TTC549 (cell line): ENCODE measurements at regions not wholly inside any gene's neighbourhood (a gene's known extent, or its start where the extent isn't known, plus 50 kb on each side); places are given as distances from the start of the nearest gene placed in this dataset.

Source experiments
- FAIRE-seq: peaks from 2 replicates; lab custom pipeline; 2012; peaks lifted over from hg19 to GRCh38; lab: Jason Lieb, UNC

DNA sequence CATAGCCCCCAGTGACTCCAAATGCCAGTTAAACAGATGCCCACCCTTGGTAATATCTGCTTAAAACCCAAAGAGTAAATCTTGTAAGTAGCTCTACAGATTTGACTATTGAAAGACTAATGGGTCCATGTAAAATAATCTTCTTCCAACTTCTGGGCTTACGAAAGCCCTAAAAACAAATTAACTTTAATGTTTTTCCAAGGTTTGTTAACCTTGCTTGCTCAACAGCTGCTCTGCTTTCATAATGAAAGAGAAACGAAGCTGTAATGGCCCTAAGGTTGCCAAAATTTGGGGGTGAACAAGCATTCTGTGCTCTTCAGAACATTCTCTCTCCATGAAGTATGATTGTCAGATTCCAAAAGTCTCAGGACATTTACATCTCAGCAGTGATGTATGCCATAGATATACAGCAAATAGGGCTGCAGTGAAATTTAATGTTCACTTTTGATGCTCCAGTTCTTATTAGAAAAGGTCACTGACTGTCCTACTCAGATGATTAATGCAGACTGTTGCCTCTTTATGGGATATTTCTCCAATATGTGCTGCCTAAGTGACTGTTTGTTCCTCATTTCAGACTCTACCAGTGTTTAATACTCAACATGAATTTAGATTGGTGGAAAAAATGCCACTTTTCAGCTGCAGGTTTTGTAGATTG is 436.3 kb upstream of the CHST9 start:
- FAIRE-seq: no peak

DNA sequence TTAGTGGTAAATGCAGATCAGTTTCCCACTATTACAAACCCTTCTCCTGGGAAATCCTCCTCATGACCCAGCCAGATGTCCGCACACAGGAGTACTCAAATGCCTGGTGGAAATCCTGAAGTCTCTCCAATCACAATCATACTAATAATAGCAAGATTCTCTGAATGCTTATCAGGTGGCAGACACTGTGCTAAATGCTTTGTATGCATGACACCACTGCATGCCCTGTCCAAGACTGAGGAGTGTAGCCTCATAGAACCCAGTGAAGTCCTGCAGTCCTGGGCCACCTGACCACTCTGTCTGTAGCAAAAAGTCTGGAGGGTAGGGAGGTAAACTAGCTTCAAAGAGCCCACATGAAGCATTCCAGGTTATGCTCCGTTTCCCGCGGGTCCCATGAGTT is 434.8 kb upstream of the CHST9 start:
- no peak for FAIRE-seq

DNA sequence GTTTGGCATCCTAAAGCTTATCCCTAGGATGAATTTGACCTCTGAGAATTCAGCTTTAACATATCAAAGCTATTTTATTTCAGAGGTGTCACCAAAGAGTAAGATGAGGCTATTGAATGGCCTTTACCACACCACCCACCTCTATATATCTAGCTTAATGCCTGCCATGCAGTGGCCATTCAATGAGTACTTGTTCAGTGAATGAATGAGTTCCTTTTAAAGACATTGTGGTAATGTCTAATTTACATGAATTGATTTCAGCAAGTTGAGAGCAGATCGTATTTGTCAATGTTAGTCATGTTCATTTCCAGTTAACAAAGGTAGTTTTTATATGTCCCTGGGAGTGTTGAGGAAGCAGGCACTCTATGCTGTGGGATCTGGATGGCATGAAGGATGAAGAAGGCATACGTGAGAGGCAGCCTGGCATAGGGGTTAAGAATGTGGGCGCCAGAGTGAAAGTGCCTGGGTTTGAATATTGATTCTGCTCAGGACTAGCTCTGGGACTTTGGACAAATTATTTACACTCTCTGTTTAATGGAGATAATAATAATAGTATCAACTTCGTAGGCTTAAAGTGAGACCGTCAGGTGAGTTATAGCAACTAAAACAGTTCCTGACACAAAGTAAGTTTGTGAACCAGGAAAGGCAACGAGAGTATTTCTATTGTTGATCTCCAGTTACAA is 434.1 kb upstream of the CHST9 start:
- no peak for FAIRE-seq

DNA sequence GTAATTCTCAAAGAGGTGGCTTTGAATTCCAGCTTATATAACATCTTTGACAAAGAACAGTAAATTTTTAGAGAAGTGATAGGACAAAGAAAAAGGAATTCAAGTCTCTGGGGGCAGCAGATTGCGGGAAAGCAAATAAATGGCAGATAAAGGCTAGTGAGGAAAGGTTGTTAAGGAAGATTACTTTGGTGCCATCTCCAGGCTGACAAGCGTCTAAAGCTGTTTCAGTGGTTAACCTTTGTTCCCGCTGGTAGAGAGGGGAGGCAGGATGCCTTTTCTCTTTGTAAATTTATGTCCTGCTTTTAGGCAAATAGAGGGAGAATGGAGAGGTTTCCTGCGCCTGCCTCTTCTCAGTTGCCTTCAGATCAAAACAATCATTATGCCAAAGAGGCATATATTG is 431.2 kb upstream of the CHST9 start:
- FAIRE-seq: no peak

DNA sequence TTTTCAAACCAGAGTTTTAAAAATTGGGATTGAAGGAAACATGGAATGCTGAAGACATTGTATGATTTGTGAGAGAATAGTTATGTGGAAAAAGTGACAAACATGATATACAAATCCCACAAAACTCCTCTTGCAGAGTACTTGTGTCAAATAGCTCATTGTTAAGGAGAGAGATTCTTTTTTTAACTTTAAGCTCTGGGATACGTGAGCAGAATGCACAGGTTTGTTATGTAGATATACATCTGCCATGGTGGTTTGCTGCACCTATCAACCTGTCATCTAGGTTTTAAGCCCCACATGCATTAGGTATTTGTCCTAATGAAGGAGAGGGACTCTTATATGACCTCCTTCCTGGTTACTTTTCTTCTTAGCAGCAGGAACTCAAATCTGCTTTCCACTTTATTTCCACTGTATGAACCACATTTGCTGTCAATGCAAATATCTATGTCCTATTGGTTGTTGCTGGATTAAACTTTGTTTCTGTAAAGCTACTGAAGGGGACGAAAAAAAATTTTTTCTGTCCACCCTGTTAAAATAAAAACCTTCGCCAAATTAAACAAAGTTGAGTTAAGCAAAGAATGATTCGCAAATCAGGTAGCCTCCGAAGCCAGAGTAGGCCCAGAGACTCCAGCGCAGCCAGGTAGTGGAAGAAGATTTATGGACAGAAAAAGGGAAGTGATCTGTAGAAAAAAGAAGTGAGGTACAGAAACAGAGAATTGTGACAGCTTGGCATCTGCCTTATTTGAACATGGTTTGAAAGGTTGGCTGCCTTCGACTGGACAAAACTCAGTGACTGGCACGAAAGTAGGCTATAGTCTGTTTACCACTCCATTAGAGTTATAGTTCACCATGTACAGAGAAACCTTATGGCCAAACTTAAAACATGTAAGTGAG is 430.1 kb upstream of the CHST9 start:
- no peak for FAIRE-seq

DNA sequence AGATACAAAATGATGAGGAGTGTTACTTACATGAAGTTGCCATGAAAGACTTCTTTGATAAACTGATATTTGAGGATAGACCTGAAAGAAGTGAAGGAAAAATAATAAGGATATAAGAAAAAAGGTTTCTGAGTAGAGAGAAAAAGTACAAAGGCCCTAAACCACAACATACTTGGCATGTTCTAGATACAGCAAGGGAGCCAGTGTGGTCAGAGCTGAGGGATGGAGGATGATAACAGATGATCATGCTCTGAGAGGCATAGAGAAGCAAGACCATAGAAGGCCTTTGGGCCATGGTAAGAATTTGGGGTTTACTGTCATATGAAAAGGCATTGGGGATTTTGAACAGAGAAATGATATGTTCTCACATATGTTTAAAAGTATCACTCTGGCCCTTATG is 424.1 kb upstream of the CHST9 start:
- FAIRE-seq: no peak

DNA sequence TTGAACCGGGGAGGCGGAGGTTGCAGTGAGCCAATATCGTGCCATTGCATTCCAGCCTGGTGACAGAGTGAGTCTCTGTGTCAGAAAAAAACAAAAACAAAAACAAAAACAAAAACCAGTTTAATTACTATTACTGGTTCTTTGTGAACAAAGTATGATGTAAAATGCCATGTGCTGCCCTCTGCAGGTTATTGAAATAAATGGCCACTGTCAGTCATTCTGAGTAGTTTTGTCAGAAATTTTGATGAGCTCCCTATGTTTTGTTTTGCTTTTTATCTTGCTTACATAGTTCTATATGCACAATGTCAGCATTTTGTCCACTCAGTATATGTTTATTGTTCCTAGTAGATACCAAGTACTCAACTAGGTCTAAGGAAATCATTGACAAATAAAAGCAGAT is 423.6 kb upstream of the CHST9 start:
- FAIRE-seq: no peak

DNA sequence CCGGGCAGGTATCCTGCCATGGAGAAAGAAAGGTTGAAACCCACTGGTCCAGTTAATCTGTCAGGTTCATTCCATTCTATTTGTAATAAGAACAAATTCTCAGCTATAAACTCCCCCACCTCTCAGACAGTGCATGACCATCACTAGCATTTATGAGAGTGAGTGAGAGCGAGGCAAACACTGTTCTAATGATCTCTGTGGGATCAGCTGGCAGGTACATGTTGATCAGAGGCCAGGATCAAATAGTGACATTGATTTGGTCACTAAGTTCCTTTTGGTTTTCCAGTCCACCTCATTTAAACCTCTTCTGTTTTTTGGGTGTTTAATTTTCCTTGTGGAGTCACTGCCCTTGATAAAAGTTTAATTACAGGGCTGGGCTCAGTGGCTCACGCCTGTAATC is 423.1 kb upstream of the CHST9 start:
- no peak for FAIRE-seq

DNA sequence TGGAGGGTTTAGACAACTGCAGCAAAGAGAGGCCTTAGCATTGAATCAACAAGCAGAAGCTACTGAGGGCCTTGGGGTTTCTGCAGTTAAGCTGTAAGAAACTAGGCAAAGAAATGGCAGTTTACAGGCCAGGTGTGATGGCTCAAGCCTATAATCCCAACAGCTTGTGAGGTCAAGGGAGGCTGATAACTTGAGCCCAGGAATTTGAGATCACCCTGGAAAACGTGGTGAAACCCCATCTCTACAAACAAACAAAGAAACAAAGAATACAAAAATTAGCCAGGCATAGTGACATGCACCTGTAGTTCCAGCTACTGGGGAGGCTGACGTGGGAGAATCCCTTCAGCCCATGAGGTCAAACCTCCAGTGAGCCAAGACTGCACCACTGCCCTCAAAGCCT is 421.6 kb upstream of the CHST9 start:
- no peak for FAIRE-seq

DNA sequence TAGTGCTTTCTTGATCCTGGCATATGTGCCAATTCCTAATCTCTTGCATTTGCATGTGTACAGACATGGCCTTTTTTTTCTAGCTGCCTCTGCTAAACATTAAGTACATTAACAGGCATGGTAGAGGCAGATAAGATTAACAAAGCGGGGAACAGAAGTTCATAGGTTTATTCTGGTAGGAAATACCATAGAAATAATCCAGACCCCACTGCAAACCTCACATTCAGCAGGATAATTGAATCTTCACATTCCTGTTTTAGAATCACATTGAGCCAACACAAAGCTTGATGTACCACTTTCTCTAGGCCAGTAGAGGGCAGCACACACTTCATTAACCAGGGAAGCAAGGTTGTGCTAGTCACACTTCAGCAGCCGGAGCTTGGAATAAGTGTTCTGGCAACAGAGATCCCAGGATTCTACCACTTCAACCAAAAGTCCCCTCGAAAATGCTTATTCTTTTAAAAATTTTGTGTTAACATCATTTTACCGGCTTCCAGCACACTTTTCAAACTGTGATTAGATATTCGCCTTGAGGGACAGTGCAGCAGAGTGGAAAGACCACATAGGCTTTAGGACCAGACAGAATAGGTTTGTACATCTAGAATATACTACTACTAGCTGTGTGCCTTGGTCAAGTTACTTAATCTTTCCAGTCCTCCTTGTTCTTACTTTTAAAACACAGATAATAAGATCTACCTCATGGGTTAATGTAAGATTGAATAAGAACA is 420.2 kb upstream of the CHST9 start:
- peak; percentile 83 for FAIRE-seq

DNA sequence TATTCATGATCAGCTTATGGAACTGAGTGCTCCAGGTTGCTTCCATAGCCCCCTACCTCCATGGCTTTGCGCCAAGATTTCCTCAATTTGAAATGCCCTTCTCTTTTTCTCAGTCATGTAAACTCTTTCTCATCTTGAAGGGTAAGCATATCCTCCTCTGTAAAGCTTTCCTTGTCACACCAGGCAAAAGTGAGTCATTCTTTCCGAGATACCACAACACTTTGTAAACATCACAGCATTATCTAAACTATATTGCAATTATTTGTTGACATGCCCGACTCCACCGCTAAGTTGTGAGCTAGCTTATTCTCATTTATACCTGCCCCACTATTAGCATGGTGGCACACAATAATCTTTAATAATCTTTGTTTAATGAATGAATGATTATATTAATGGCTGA is 419.5 kb upstream of the CHST9 start:
- FAIRE-seq: no peak

DNA sequence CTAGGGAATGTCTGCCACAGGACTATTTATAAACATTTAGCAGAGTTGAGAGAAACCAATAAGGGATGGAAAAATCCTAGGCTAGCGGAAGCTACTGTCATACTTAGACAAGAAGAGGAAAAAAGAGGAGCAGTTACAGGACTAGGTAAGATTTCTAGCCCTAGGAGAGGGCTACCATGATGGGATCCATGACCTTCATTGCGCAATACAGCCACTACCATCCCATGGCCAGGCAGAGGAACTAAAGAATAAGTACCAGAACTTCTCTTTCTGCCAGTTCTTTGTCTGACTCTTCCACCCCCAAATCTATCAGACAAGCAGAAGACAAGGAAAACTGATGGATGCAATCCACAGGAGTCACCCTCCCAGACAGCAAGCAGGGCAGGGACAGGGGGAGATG is 417.0 kb upstream of the CHST9 start:
- no peak for FAIRE-seq

DNA sequence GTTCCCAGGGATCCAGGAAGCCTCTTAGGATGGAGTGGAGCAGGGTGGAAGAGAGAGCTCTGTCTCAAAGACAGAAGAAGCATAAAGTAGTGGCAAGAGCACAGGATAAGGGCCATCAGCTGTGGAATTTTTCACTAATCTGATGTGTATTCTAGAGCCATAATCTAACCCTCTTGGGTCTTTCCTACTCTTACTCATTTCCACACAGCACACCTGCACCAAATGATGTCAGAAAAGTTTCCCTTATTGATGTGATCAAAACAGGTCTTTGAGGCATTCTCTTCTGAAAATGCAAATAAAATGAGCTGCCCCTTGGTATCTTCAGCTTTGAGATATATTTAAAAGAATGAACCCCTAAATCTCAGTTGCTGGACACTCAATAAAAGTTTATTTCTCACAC is 415.1 kb upstream of the CHST9 start:
- no peak for FAIRE-seq

DNA sequence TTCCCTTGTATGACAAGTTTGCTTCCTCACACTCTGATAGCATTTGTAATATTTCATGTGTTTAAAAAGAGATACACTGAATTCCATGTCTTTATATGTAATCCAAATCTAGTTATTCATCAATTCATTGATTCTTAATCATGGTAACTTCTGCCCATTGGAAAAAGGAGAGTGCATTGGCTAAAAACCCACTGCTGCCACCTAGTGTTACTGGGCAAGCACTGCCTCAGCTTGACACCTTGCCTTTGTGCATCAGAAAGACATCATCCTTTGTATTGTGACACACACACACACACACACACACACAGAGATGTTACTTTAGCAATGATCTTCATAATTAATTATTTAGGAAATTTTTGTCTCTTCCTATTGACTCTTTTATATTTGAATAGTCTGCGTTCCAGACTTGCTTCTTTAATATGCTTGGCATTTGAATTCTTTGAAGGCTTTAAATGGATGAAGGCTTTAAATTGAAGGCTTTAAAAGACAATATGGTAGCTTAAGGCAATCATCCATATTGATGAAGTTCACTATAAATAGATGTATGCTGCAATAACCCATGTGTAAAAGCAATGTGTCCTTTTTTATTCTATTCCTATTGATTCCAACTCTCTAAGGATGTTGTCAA is 414.2 kb upstream of the CHST9 start:
- peak; percentile 61 for FAIRE-seq

DNA sequence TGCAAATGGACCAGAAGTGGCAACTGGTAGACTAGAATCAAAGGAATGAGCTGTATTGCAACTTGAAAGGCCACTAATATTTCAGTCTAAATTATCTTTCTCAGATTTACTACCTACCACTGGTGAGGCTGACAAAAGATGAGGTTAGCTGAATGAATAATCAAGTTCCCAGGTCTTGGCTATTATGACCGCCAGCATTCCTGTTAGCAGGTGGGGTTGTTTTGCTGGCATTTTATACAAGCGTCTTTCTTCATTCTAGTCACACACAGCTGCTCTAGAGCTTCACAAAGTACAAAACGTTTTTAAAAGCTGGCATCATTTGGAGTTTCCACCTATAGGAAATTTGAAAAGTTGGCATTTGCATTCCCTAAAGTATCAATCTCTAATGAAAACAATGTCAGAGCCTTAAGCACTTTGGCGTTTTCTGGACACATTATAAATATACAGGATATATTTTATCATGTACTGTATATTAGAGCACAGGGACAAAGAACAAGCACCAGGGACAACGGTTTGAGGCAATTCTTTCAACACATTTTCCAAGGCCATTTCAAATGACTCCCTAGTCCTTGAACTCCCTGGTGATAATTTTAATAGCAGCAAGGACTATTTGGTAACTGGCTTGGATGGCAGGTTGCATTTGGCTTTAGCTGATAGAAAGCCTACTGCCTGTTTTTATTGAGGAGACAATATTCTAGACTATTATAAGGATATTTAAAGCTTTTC is 410.2 kb upstream of the CHST9 start:
- FAIRE-seq: no peak

DNA sequence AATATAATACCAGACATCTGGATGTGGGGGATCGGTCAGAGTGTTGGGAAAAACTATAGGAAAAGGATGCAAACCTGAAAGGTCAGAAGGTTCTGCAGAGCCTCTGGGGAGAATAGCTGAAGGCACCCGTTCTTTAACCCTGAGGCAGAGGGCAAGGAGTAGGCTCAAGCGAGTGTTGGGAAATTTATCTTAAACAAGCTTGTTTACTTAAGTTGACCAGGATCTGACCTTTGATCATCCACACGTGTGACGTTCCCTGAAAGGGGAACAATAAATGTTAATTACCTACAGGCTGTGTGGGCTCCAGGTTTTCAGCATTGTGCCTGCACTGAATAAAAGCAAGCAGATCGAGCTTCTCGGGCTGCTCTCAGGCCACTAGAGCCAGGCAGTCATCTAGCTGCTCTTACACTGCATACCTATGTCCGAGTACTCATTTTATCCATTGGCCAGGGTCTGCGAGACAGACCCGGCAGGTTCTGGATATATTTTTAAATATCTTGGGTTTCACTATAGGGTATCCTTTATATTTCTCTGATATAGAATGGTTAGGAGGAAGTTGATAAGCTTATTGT is 400.6 kb upstream of the CHST9 start:
- FAIRE-seq: no peak

DNA sequence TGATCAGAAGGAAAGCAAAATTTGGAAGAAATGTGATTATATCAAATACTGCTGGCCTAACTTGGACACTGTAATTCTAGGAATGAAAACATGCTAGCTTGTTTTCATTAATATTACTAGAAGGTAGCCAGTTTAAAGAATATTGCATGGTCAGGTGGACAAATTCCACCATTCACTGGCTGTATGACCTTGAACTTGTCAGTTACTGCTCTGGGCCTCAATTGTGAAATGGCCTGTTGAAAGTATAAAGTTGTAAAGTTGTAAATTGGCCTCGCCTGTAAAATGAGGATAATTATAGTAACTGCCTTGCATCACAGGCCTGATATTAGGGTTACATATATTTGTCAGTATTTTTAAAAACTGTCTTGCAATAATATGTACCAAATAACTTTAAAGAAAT is 398.4 kb upstream of the CHST9 start:
- FAIRE-seq: no peak

DNA sequence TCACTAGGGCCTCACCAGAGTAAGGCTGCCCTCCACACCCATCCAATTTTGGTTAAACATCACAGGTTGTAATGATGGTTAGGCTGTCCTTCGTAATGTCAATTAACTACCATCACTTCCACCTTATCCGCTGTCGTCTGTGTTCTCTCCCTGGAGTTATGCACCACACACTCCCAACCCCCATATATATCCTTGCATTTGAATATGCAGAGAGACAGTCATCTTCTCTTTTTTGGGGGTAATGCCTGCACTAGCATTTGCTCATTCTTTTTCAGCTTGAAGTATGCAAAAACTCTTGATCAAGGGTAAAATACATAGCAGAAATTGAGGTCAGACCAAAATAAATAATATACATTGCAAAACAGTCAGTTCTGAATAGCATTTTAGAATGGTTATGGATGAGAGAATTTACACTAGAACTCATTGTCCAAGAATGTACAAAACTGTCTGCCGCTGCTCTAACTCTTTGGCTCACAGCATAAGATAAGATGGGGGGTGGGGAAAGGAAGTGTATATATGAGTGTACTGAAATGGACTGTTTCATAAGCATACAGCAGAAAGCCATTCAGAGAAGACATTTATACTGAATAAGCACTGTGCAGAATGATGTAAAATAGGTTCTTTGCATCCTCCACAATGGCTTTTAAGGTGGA is 397.8 kb upstream of the CHST9 start:
- FAIRE-seq: no peak

DNA sequence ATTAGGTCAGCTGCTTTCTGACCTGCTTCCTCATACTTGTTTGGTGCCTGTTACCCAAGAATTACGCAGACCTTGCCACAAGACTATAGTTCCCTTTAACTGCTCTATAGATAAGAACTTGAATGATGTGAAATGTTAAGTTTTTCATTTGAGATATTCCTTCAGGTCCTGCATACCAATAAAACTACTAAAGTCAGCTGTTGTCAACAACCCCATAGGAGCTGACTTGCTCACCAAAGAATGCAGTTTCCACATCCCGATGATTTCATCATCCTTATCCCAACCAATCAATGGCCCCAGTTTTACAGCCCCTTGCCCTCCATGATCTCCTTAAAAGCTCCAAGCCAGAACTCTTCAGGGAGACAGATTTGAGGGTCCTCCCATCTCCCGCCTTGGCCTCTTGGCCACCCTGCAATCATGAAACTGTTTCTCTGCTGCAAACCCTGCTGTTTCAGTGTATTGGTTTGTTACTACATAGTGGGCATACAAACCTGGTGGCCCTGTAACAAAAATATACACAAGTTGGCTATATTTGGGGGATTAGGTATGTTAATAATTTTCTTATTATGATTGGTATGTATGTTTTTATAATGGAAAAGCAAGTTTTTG is 396.3 kb upstream of the CHST9 start:
- FAIRE-seq: no peak

DNA sequence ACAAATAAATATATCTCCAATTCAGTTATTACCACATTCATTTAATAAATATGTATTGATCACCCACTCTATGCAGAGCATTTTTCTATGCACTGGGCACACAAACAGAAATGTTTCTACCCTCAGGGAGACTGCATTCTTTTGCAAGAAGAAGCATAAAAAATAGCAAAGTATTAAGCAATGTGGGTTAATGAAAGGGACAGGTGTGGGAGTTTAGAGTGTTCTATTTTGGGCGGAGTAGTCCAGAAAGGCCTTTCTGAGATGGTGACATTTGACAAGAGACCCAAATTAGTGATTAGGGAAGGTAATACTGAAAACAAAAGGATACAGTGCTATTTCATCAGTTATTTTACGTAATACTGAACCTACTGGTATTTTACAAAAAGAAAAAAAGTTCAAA is 394.3 kb upstream of the CHST9 start:
- FAIRE-seq: no peak
